B cell (primary cell): ENCODE measurements at regions not wholly inside any gene's neighbourhood (a gene's known extent, or its start where the extent isn't known, plus 50 kb on each side); places are given as distances from the start of the nearest gene placed in this dataset.

Source experiments
- ATAC-seq: fragments of 200-7000 bp; cut with Tn5 transposase; one replicate; pipeline ENCODE4 v1.10.0; 2021; ENCODE audit warnings: low read depth, mild to moderate bottlenecking, moderate number of reproducible peaks, moderate library complexity
- CTCF ChIA-PET: fragments of 350-600 bp; sonication (Branson Sonifier 250); formaldehyde crosslinking; loops from one replicate; lab custom pipeline; 2021; ENCODE audit warnings: antibody characterized with exemption, inconsistent platforms; lab: Charles Lee
- POLR2A ChIA-PET: fragments of 350-600 bp; sonication (Branson Sonifier 250); formaldehyde crosslinking; loops from one replicate; lab custom pipeline; 2021; ENCODE audit warnings: antibody characterized with exemption; lab: Charles Lee
- DNase-seq: peaks from one replicate; pipeline ENCODE4 v3.0.0; 2013
- H2AFZ ChIP-seq: 2 replicates; pipeline ENCODE4 v1.6.1; 2012; ENCODE audit warnings: mild to moderate bottlenecking, low read depth, low read length; ENCODE audit not compliant: insufficient read depth, poor library complexity, severe bottlenecking
- H3K27ac ChIP-seq, 2 donors: 1 replicate in 1 of 2; 2 replicates in 1 of 2; pipeline ENCODE4 v1.5.1; 2012 to 2013; ENCODE audit warnings: low read length in 2 of 2, mild to moderate bottlenecking in 2 of 2, moderate library complexity in 1 of 2
- H3K27me3 ChIP-seq, 4 experiments: fragments of 200-600 bp in 1 of 4; sonication (generic) in 1 of 4; replicated peaks in 1 of 4; 1 replicate in 2 of 4; 2 replicates in 2 of 4; pipeline versions ENCODE4 v1.6.1 to v1.7.0; 2013 to 2016; ENCODE audit warnings: low read length in 3 of 4, mild to moderate bottlenecking in 2 of 4, mixed read lengths in 1 of 4, moderate library complexity in 1 of 4; ENCODE audit not compliant: insufficient read depth in 4 of 4, control insufficient read depth in 3 of 4; ENCODE audit errors: control extremely low read depth in 1 of 4
- H3K36me3 ChIP-seq, 2 experiments: replicated peaks in 1 of 2; 1 replicate in 1 of 2; 2 replicates in 1 of 2; pipeline versions ENCODE4 v1.6.1 to v1.7.1; 2013; ENCODE audit warnings: low read length in 1 of 2; ENCODE audit not compliant: insufficient read depth in 2 of 2, control insufficient read depth in 1 of 2; ENCODE audit errors: control extremely low read depth in 1 of 2, extremely low read depth in 1 of 2
- H3K4me1 ChIP-seq, 2 donors: fragments of 200-600 bp in 1 of 2; sonication (generic) in 1 of 2; 1 replicate in 1 of 2; 2 replicates in 1 of 2; pipeline versions ENCODE4 v1.5.1 to v1.6.1; 2013 to 2017; ENCODE audit warnings: low read length in 2 of 2; ENCODE audit not compliant: control insufficient read depth in 2 of 2, insufficient read depth in 2 of 2
- H3K4me2 ChIP-seq: replicated peaks from 2 replicates; pipeline ENCODE3; 2012; ENCODE audit warnings: mild to moderate bottlenecking, low read depth, low read length; ENCODE audit not compliant: poor library complexity, severe bottlenecking
- H3K4me3 ChIP-seq, 5 experiments: fragments of 200-600 bp in 1 of 5; sonication (generic) in 1 of 5; 1 replicate in 3 of 5; 2 replicates in 2 of 5; pipeline versions ENCODE4 v1.5.1 to v1.7.0; 2011 to 2016; ENCODE audit warnings: low read length in 4 of 5, mild to moderate bottlenecking in 4 of 5, low read depth in 2 of 5, control low read depth in 1 of 5, moderate library complexity in 1 of 5; ENCODE audit not compliant: insufficient read depth in 1 of 5; ENCODE audit errors: control extremely low read depth in 1 of 5, extremely low read depth in 1 of 5
- H3K79me2 ChIP-seq: fragments of 200-600 bp; sonication (generic); one replicate; pipeline ENCODE4 v1.6.0; 2016; ENCODE audit warnings: low read length; ENCODE audit not compliant: control insufficient read depth, insufficient read depth
- H3K9ac ChIP-seq: fragments of 200-600 bp; sonication (generic); 2 replicates; pipeline ENCODE4 v1.6.1; 2017; ENCODE audit warnings: mild to moderate bottlenecking, low read length, moderate library complexity
- H3K9me3 ChIP-seq, 3 donors: one replicate each; pipeline versions ENCODE4 v1.6.1 to v1.7.1; 2013; ENCODE audit warnings: low read length in 2 of 3; ENCODE audit not compliant: control insufficient read depth in 2 of 3, insufficient read depth in 1 of 3; ENCODE audit errors: control extremely low read depth in 1 of 3
- H4K20me1 ChIP-seq: 2 replicates; pipeline ENCODE4 v1.6.0; 2012; ENCODE audit warnings: mild to moderate bottlenecking, low read length; ENCODE audit not compliant: insufficient read depth, control insufficient read depth, poor library complexity, severe bottlenecking
- H3K27ac Mint-ChIP-seq: one replicate; pipeline ENCODE4 v1.8.0; 2021; ENCODE audit warnings: mixed read lengths
- H3K27me3 Mint-ChIP-seq: one replicate; pipeline ENCODE4 v1.8.0; 2021; ENCODE audit warnings: mixed read lengths
- H3K4me1 Mint-ChIP-seq: one replicate; pipeline ENCODE4 v1.8.0; 2021; ENCODE audit warnings: mixed read lengths
- H3K4me3 Mint-ChIP-seq: one replicate; pipeline ENCODE4 v1.8.0; 2021; ENCODE audit warnings: mixed read lengths
- H3K9me3 Mint-ChIP-seq: one replicate; pipeline ENCODE4 v1.8.0; 2022; ENCODE audit warnings: mixed read lengths; ENCODE audit not compliant: insufficient read depth
- EZH2 ChIP-seq: IDR thresholded peaks from 2 replicates; pipeline ENCODE4 v1.6.1; 2012; ENCODE audit warnings: borderline replicate concordance, low read depth, mild to moderate bottlenecking, moderate library complexity, low read length; ENCODE audit not compliant: insufficient read depth, poor library complexity, severe bottlenecking
- WGBS: methylation state at CpG from one replicate; pipeline ENCODE4 v1.1.5; 2013; ENCODE audit warnings: missing lambda C conversion rate; ENCODE audit not compliant: insufficient coverage; 5-methylcytosine and 5-hydroxymethylcytosine counted together
- intact Hi-C: fragments of 100-400 bp; cut with micrococcal nuclease; formaldehyde crosslinking; loops from one replicate; pipeline ENCODE4 v1.10.0; 2022
- TF ChIP-seq, protein P1 (sequence below): fragments of 200-600 bp; IDR thresholded peaks from one replicate; pipeline ENCODE4 v1.8.0; 2022; ENCODE audit warnings: antibody characterized with exemption, mild to moderate bottlenecking

DNA sequence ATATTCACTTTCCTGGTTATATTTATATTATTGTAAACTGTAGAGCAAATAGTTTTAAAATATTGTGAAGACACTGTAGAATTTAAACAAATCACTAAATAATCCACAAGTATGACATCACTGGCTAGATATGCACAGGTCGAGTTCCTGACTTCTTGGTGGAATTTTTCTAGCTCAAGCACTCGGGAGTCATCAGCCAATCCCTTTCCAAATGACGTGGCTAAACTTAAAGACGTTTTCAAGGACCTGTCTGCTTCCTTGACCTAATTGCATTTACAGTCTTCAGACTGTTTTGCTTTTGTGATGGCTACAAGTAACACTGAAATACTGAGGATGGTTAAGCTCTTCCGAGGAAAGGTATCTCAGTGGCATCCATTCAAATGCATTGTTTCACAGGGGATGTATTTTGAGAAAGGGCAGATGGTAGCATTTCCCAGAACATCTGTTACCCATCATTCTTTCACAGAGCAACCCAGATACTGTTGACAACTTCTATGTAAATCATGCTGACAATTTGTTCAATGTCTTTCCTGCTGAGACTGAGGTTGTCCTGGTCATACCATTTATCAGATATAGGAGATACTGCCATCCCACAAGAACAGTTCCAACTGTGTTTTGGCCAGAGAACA lies 262.8 kb downstream of the CDH10 start:
- H3K27ac Mint-ChIP-seq, result no peak overlapping the region
- Histone ChIP-seq H3K79me2 (no peaks in the 10 kb centered on the region), H3K9ac (no peak overlapping the region), H3K4me3 (no peak overlapping the region), H3K36me3 (no peaks in the 10 kb centered on the region), H2AFZ (no peak overlapping the region), H3K4me2 (no peak overlapping the region), H3K4me1 (no peaks in the 10 kb centered on the region), H4K20me1 (no peaks in the 10 kb centered on the region), H3K27ac (no peak overlapping the region), H3K27me3 (no peaks in the 10 kb centered on the region), H3K9me3 (no peaks in the 10 kb centered on the region)
- DNase-seq, result no peak
- no peak for ATAC-seq
- 92% methylated on average over 2 of the region's 5 CpGs for WGBS
- H3K4me1 Mint-ChIP-seq, result no peaks in the 10 kb centered on the region
- ChIA-PET CTCF (no interaction called here), POLR2A (no interaction called here)
- H3K9me3 Mint-ChIP-seq, result no peaks in the 10 kb centered on the region
- intact Hi-C loops, result no loop called here
- H3K27me3 Mint-ChIP-seq, result no peaks in the 10 kb centered on the region
- H3K4me3 Mint-ChIP-seq, result no peak overlapping the region
- no peak for TF ChIP-seq EZH2
- TF ChIP-seq, protein P1, sequence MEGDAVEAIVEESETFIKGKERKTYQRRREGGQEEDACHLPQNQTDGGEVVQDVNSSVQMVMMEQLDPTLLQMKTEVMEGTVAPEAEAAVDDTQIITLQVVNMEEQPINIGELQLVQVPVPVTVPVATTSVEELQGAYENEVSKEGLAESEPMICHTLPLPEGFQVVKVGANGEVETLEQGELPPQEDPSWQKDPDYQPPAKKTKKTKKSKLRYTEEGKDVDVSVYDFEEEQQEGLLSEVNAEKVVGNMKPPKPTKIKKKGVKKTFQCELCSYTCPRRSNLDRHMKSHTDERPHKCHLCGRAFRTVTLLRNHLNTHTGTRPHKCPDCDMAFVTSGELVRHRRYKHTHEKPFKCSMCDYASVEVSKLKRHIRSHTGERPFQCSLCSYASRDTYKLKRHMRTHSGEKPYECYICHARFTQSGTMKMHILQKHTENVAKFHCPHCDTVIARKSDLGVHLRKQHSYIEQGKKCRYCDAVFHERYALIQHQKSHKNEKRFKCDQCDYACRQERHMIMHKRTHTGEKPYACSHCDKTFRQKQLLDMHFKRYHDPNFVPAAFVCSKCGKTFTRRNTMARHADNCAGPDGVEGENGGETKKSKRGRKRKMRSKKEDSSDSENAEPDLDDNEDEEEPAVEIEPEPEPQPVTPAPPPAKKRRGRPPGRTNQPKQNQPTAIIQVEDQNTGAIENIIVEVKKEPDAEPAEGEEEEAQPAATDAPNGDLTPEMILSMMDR, result no peak

DNA sequence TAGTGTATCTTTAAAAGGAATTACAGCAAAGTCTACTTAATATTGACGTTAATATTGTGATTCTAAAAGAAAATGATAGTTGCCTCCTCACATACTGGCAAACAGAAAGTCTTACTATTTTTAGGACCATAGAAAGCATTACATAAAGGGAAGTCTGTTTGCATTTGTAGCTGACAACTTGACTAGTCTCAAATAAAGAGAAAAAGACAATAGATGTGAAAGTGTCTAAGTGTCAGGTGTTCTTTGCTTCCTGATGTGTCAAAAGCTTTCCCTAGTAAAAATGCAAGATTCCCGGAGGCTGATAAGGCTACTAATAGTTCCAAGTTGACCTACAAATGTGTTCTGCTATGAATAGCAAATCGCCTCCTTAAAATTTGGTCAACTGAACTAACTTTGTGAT lies 259.7 kb downstream of the CDH10 start:
- H2AFZ ChIP-seq, result no peak overlapping the region
- no peaks in the 10 kb centered on the region for H4K20me1 ChIP-seq
- DNase-seq (no peak), ATAC-seq (no peak)
- no peak overlapping the region for H3K4me2 ChIP-seq
- TF ChIP-seq EZH2, result no peak
- TF ChIP-seq, protein P1, result no peak
- no peak overlapping the region for H3K4me3 Mint-ChIP-seq
- no CpG with 5 or more reads among the region's 3 CpGs for WGBS
- H3K9me3 ChIP-seq, result no peaks in the 10 kb centered on the region
- no peak overlapping the region for H3K4me3 ChIP-seq
- POLR2A ChIA-PET, result no interaction called here
- no peaks in the 10 kb centered on the region for H3K36me3 ChIP-seq
- H3K4me1 Mint-ChIP-seq, result no peaks in the 10 kb centered on the region
- H3K27ac ChIP-seq, result no peak overlapping the region
- no peaks in the 10 kb centered on the region for H3K27me3 Mint-ChIP-seq
- H3K27ac Mint-ChIP-seq, result no peak overlapping the region
- CTCF ChIA-PET, result no interaction called here
- no peak overlapping the region for H3K9ac ChIP-seq
- intact Hi-C loops, result no loop called here
- H3K27me3 ChIP-seq, result no peaks in the 10 kb centered on the region
- peaks cover 6% of the 10 kb centered on the region for H3K9me3 Mint-ChIP-seq
- H3K4me1 ChIP-seq, result no peaks in the 10 kb centered on the region
- H3K79me2 ChIP-seq, result no peaks in the 10 kb centered on the region
